ENCODE measurements at regions not wholly inside any gene's neighbourhood (a gene's known extent, or its start where the extent isn't known, plus 50 kb on each side); places are given as distances from the start of the nearest gene placed in this dataset.

DNA sequence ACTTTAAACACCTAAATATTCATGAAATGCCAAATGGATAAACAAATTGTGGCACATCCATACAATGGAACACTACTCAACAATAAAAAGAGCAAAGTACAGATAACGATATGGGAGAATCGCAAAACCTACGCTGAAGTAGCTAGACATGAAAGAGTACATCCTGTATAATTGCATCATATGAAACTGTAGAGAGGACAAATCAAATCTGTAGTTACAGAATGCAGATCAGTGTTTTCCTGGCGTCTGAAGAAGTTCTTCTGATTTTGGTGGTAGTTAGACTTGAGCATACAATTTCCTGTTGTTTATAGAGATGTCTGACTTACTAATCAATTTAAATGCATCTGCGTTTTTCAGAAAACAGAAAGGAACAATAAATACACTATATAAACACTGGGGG, 394.4 kb downstream of the SOCS6 start:
- DNase-seq (ENCODE audit: low read depth, low spot score): no peak

DNA sequence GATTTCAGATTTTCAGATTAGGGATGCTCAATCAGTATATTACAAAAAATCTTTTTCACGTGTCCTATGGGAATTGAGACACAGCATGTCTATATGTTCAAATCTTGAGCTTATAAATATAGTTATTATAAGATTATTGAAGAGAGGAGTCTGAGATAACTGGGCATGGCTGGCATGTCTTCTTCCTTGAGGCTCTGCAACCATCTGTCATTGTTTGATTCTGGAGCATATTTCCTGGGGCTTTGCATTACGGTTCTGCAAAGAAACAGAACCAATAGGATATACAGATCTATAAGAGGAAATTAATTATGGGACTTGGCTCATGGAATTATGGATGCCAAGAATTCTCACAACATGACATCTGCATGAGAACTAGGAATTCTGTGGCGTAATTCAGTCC, 386.1 kb downstream of the SOCS6 start:
- DNase-seq (ENCODE audit: low read depth, low spot score): no peak

DNA sequence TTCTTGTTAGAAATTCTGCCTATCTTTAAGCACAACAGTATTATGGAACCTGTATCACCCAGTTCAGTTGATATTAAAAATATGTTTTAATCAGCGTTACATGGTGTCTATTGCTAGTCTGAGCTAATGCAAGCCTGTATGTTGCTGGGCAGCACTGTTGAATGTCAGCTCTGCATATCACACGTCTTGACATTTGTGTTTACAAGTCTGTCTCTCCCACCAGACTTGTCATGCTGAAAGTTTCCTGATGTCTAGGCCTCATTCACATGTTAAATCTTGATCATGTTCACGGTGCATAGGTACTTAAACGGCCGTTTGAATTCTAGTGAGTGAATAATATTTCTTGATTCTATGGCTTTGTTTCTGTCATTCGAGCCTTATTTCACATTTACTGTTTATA, 385.0 kb downstream of the SOCS6 start:
- no peak for DNase-seq (ENCODE audit: low read depth, low spot score)

DNA sequence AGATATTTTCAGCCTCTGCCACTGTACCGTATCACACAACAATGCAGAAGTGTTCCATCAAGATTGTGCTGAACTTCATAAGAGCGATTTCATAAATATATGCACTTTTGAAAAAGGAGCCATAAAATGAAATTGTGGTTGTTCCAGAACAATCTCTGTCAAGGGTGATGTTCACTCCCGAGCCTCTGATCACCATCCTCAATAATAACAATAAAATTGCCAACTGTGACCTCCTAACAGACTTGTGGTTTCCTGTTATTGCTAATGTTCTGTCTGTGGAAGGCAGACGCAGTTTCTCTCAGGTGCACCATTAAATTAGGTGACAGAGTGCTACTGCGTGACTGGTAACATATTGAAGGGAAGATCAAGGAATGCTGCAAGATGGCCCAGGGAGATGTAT, 383.7 kb downstream of the SOCS6 start:
- DNase-seq (ENCODE audit: low read depth, low spot score): no peak

DNA sequence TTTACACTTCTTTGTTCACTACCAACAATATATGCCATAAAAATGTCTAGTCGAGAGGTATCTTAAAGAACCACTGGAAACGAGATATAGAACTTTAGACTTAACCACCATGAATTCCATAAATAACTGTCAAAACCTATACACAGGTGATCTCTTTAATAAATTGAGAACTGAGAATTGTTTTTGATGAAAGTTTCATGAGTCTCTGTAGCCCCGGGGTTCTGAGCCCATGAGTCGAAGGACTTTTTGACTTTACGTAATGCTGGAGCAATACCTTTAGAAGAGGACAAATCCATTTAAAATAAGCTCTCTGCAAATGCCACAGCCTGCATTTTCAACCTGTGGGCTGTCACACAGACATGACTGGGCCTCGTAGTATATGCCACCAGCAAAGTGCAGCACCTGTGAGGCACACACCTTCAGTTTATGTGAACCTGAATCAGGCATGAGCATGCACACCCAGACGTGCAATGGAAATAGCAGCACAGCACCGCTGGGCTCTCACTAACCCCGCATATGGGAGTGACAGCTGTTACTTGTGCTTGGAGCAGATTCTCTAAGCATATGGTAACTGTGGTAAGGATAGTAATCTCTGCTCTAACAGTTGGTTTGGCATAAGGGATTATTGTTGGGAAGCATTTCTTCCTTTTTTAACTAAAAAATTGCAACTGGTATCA, 383.2 kb downstream of the SOCS6 start:
- DNase-seq (ENCODE audit: low read depth, low spot score): no peak

- no peak for DNase-seq (ENCODE audit: low read depth, low spot score)
Measured at GRCh38 chr18:70666936-70667335, 378.1 kb downstream of the SOCS6 start.

DNA sequence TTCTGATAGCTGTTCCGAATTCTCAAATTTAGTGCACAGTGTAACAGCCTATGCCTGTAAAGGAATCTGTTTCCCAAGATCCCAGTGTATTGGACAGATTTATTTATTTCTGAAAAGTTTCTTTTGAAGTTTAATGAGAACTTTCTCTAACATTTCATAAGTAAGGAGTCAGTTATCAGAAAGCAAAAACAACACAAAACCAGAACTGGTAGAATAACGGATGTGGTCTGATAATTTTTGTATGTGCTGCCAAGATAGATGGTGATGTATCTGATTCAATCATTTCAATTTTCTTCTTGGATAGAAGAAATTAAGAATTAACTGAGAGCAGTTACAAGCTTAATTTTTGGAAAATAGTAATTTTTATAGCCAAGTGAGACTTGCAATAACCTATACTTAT, 374.3 kb downstream of the SOCS6 start:
- no peak for DNase-seq (ENCODE audit: low read depth, low spot score)

DNA sequence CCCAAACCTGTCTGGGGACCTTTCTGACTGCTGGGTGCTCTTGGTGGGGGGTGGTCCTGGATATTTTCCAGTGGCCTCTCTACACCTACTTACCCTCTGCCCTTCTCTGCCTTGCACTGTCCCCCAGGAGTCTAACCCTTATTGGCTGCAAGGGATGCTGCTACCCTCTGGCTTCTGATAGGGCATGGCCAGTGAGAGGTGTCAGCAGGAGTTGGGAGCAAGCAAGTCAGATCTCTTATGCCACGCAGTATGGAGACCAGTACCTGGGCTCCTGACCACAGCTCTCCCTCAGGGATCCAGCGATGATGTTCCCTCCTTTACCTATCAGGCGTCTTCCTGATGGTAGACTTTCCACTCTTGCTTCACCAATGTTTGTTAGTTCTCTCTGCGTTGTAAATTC, 373.7 kb downstream of the SOCS6 start:
- no peak for DNase-seq (ENCODE audit: low read depth, low spot score)

GRCh38 chr18:70659036-70659925, 370.4 kb downstream of the SOCS6 start:
- no peak for DNase-seq (ENCODE audit: low read depth, low spot score)

- no peak for DNase-seq (ENCODE audit: low read depth, low spot score)
Measured at GRCh38 chr18:70653671-70654070, 364.8 kb downstream of the SOCS6 start.

GRCh38 chr18:70650878-70651277, 362.0 kb downstream of the SOCS6 start:
- DNase-seq (ENCODE audit: low read depth, low spot score): no peak

DNA sequence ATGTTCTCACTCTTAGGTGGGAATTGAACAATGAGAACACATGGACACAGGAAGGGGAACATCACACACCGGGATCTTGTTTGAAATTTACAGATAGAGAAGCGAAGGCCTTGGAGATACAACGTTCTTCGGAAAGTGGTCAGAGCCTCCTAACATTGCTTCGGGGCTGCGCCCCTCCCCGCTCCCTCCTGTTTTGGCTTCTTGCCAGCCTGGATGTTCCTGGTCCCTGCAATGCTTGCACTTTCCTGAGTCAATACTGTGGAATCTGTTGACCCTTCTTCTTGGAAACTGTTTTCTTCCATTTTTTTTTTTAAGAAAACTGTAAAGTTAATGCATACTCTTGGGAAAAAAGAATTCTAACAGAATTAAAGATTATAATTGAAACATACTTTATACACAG, 360.8 kb downstream of the SOCS6 start:
- no peak for DNase-seq (ENCODE audit: low read depth, low spot score)

DNA sequence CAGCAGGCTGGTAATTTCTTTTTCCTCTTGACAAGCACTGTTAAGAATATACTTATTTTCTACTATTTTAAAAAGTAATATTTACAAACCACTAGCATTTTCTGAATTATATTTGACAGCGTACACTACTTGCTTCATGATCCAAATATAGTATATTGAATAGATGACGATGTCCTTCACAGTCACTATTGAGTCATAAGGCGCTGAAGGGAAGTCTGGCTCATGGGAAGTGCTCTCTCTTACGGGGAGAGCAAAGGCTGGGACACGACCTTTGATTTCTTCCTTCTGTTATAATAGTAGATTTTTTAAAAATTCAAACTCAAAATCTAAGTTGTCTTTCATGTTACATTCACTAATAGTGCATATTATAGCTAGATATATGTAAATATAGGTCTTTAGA, 357.1 kb downstream of the SOCS6 start:
- DNase-seq (ENCODE audit: low read depth, low spot score): no peak

DNA sequence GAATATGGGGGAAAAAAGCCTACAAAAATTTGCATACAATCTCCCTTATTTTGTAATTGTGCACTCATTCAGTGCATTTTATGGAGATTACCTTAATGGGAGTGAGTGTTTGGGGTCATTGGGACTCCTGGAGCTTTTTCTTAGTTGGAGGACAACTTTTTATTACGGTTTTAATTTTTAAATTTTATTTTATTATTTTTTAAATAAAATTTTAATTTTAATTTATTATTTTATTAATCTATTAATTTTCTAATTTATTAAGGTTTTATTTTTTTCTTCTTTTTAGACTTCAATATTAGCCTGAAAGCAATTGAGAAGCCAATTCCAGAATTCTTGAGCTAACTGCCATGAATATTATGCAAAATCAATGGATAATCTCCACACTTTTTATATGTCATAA, 355.0 kb downstream of the SOCS6 start:
- DNase-seq (ENCODE audit: low read depth, low spot score): no peak

GRCh38 chr18:70641156-70641775, 352.4 kb downstream of the SOCS6 start:
- DNase-seq (ENCODE audit: low read depth, low spot score): no peak

GRCh38 chr18:70640336-70640887, 351.6 kb downstream of the SOCS6 start:
- DNase-seq (ENCODE audit: low read depth, low spot score): no peak

GRCh38 chr18:70636991-70637390, 348.1 kb downstream of the SOCS6 start:
- DNase-seq (ENCODE audit: low read depth, low spot score): no peak

DNA sequence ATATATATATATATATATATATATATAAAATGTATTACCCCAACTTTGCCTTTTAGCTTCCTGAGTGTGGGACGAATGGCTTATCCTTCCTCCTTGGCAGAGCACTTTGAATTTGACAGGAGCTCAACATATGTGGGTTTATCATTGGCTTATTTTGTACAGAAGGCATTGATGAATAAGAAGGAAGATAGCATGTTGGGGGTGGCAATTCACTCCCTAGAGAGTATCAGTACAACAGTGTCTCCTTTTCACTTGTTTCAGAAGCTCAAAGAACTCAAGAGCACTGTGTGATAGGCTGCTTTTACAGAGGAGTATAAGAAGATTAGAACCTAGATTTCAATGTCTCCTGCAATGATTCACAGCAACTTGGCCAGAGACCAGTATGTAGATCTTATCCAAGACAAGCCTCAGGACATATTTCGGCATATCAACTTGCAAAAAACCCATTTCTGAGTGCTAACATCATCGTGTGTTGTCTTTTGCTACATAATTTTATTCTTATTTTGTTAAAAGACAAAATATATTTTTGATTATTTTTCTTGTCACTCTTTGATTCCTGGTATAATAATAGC, 345.8 kb downstream of the SOCS6 start:
- no peak for DNase-seq (ENCODE audit: low read depth, low spot score)

DNA sequence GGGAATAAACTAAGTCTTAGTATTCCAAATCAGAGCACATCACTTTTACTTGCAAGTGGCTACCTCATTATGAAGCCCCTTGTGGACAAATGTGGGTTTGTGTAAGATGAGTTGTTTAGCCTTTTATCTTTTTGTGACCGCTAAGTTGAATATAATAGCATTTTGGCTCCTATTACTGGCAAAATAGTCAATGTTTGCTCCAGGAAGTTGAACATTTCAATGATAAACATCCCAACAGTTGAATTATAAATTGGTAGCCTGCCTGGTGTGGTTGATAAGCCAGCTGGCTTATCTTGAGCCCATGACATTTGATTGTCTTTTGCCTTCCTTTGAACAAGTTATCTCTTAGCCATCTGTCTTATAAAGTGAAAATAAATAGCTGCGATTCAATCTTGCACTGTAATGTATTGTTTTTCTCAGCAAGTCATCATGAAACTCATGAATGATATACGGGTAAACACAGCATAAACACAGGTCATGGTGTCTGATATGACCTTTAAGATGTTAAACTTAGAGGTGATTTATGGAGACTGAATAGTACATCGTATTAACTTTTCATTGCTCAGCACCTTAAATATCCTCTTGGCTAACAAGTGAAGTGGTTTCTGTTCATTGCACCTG, 338.4 kb downstream of the SOCS6 start:
- DNase-seq (ENCODE audit: low read depth, low spot score): no peak

DNA sequence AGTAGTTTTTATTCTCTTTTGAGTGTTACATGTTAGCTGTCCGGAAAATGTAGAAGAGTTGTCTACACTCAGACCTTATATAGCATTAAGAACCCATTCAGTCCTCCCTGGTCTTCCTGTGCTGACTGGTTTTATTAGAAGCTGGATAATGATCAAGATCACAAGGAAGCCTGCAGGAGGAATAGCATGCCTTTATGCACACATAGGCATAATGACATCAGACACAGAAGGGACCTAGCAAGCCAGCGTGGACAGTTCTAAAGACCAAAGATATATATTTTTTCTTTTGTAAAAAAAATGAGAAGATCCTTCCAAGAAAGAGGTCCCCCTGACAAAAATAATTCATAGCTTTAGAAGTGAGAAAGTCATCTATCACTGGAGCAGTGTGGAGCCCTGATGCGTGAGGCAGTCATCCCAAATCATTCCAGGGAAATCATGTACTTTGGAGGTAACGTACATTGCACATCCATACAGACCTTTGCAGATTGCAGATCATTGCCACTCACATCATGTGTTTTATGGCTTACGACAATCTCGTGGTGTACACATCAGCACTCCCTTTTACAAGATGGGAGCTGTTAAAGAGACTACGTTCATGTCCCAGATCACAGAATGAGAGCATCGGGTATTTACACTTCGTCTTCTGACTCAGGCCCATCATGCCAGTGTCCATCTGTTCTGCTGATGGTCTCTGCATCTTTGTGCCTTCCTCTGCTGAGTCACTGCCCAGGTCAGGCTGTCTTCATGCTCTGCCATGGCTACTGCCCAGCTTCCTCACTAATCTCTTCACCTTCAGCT, 334.0 kb downstream of the SOCS6 start:
- DNase-seq (ENCODE audit: low read depth, low spot score): no peak

- DNase-seq (ENCODE audit: low read depth, low spot score): no peak
Measured at GRCh38 chr18:70621710-70622109, 332.9 kb downstream of the SOCS6 start.

Data from ELF-1 (cell line).